Occipital lobe (tissue), 1 donor: ENCODE measurements at regions not wholly inside any gene's neighbourhood (a gene's known extent, or its start where the extent isn't known, plus 50 kb on each side); places are given as distances from the start of the nearest gene placed in this dataset.
A peak's percentile ranks its signal among the peaks of the same experiment; 100 is the strongest.
"Not testable (repeated sequence)": the region's sequence is repeated elsewhere in the genome, so short reads cannot be mapped to it uniquely, and the experiment has no call there.

Experiments
- DNase-seq: peaks from one replicate; lab custom pipeline; 2025; lab: John Stamatoyannopoulos, UW

DNA sequence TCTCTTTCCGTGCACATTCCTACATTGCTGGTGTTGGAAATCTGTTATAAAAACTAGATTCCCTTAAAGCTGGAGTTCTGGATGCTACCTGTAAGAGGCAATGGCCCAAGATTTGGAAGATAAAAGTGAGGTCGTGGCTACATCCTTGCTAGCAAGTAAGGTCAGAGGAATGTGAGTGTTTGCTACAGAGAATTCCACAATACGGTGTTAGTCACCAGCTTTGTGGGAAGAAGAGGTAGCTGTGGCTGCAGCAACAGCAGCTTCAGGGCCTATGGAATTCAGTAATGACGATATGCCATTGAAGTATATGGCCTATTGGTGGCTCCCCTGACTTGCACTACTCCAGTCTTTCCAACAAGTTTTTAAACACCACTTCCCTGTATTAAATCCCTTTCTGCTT, 227.7 kb upstream of the TMEM260 start:
- no peak for DNase-seq

DNA sequence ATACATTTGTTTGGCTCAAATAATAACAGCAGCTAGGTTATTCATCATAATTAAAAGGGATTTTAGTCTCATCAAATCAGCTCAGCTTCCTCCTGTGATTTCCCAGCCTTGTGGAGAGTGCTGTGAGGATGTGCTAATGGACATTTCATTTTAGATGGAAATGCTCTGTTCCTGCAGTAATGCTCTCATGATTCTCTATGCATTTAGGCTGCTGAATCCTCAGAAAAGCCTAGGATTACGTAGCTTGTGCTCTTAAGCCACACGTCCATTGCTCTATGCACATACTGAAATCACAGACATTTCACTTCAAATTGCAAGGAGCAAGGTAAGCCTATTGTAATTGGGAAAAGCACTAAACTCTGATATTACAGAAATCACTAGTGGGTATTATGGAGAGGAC, 226.6 kb upstream of the TMEM260 start:
- no peak for DNase-seq

DNA sequence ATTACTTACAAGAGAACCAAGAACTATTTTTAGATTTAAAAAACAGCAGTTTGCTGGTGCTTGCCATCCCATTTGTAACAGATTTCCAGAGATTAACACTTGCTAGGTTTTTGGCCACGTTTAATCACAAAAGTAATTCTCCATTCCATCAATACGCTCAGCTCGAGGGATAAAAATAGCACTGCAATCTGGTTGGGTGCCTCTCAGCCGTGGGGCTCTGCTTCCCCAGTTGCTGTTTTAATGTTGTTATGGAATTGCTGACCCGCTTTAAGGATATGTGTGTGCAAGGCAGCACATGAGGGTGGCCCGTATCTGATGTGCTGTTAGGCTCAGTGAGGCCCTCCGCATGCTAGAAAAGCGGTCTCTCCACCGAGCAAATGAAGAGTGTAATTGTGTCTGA, 222.2 kb upstream of the TMEM260 start:
- peak; percentile 28 for DNase-seq

DNA sequence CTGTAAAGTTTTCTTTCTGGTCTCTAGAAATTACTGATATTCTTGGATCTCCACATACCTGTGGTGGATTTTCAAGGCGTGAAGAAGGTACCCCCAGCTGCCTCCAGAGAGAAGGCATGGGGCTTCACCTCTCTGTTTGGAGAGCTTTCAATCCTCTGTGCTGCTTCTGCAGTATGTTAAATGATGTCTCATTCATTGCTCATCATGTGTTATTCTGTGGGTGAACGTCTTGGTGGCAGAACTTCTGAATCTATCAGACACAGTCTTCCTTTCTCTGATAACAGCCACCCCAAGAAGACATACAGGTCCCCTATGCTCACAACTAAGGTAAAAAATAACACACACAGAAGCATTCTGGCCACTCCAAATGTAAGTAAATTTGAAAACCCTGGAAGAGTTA, 221.3 kb upstream of the TMEM260 start:
- no peak for DNase-seq

DNA sequence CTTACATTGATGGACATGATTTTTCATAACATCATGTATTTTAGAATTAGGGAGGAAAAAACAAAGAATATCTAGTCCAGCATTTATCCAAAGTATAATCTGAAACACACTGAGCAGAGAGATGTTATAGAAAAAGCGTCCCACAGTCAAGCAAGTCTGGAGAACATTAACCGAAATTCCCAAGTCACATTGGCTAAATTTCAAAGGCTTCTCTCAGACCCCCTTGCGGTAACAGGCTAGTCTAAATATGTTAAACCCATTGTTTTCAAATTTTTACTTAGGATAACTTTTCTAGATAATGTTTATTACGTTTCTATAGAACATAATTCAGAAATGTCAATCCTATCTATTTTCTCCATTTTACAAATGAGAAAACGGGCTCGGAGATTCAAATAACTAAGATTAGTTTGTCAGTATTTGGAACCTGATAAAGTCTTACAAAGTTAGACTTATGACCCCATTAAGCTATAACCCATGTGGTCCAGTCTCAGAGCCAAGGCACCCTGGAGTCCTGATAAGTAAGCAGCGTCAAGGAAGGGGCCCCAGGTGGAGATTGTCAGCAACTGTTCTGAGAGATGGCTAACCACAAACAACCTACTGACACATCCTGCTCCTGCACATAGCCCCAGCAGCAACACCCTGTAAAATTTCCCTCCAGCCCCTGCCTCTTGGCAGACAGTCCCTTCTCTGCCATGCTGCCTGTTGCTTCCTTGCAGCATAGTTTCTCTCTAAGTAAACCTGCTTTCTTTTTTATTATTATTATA, 220.6 kb upstream of the TMEM260 start:
- DNase-seq = no peak

DNA sequence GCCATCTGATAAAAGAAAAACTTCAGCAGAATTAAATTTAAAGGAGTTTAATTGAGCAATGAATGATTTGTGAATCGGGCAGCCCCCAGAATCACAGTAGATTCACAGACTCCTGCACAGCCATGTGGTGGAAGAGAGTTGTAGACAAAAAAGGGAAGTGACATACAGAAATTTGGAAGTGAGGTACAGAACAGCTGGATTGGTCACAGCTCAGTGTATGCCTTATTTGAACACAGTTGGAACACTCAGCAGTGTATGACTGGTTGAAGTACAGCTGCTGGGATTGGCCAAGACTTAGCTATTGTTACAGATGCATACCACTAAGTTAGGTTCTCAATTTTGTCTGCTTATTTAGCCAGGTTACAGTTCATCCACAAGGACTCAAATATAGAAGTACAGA, 213.9 kb upstream of the TMEM260 start:
- not testable (repeated sequence) for DNase-seq

DNA sequence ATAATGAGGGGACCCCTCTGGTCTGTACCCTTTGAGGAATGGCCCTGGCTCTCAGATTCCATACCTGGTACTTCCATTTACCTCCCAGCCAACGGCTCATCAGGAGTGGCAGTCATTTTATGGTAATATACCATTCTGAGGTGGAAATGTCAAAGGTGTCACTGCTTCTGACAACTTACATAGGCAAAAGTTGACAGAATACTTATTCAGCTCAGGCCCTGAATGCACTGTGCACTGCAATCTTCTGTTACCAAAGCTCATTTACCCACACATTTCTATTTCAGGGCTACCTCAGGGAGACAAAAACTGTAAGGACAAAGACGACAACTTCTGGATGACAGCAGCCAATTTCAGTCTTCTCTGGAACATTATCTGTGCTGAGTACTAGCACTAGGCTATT, 212.2 kb upstream of the TMEM260 start:
- no peak for DNase-seq

DNA sequence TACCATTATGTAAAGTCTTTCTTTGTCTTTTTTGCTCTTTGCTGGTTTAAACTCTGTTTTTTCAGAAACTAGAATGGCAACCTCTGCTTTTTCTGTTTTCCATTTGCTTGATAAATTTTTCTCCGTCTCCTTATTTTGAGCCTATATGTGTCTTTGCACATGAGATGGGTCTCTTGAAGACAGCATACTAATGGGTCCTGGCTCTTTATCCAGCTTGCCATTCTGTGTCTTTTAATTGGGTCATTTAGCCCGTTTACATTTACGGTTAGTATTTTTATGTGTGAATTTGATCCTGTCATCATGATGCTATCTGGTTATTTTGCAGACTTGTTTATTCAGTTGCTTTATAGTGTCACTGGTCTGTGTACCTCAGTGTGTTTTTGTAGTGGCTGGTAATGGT, 207.9 kb upstream of the TMEM260 start:
- DNase-seq = no peak

DNA sequence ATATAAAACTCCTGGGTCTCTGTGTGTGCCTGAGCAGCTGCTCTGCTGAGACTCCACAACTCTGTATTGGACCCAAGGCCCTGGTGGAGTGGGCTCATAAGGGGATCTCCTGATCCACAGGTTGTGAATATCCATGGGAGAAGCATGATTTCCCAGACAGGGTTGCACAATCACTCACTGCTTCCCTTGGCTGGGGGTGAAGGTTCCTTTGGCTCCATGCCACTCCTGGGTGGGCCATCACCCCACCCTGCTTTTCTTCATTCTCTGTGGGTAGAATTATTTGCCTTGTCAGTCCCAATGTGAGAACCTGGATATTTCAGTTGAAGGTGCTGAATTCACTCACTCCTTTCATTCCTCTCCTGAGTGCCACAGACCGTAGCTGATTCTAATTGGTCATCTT, 205.2 kb upstream of the TMEM260 start:
- no peak for DNase-seq

DNA sequence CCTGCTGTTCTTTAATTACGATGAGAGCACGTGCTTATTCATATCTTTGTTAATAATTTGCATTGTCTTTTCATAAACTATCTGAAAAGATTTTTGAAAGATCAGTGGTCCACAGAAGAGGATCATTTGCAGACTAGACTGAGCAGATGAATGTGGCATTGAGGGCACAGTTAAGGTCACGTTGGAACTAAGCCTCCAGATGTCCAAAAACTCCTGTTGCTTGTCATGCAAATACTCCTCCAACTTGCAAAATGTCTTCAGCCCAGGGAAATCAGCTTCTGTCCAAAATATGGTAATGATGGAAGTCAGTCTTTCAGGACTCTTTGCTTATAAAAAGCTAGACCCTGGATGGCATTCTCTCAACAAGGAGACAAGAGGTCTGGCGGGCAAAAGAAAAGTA, 201.6 kb upstream of the TMEM260 start:
- DNase-seq = no peak

DNA sequence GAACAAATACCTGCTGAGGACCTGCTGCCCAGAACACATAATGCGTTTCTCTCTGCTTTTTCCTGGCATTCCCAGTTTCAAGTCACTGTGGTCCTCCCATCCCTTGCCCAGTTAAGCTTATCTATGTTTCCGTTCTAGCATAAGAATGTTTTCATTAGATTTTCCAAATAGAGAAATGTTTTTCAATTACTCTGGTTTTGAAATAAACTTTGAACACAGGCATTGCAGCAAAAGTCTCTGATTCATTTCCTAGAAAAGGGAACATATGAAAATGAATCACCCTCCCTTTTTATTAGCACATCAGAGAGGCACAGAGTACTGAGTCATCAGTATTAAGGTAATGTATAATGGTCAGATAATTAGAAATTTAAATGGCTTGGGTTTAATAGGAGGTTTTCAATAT, 201.1 kb upstream of the TMEM260 start:
- DNase-seq = no peak

DNA sequence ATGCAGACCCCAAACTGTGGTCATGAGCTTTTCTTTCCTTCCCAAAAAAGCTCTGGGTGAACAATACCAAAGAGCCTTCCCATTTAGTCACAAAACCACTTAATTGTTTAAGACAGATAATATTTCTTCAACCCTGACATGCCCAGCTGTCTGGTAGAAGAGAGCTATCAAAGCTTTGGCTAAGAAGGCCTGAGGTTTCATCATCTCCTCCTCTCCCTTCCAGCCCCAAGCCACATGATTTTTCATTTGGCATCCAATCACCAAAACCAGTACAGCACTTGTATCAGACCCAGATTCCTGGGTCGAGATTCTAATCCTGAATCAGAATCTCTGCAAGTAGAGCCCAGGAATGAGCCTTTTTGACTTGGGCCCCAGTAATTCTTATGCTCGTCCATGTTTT, 199.6 kb upstream of the TMEM260 start:
- DNase-seq = no peak

DNA sequence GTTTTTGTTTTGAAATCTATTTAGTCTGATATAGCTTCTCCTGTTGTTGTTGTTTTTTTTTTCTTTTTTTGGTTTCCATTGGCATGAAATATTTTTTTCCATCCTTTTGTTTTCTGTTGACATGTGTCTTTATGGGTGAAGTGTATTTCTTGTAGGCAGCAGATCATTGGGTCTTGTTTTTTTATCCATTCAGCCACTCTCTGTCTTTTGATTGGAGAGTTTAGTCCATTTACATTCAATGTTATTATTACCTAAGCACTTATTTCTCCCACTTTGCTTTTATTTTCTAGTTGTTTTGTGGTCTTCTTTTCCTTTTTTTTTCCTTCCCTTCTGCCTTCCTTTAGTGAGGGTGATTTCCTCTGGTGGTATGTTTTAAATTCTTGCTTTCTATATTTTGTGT, 193.6 kb upstream of the TMEM260 start:
- DNase-seq = no peak

DNA sequence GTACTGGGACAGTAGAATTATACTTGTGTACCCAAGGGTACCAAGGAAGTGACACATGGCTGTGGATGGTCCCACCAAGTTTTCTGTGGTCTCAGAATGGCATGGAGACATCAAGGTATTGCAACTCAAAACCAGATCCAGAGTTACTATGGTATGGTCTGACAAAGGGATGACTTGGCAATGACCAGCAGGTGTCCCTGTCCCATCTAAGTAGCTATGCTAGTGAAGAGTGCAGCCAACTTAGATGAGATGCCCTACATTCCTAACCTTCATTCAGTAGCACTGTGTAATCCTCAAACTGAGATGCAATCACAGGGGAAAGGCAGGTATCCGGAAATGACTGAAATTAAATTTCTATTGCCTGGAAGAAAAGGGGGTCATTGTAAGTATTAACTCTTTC, 188.7 kb upstream of the TMEM260 start:
- no peak for DNase-seq

DNA sequence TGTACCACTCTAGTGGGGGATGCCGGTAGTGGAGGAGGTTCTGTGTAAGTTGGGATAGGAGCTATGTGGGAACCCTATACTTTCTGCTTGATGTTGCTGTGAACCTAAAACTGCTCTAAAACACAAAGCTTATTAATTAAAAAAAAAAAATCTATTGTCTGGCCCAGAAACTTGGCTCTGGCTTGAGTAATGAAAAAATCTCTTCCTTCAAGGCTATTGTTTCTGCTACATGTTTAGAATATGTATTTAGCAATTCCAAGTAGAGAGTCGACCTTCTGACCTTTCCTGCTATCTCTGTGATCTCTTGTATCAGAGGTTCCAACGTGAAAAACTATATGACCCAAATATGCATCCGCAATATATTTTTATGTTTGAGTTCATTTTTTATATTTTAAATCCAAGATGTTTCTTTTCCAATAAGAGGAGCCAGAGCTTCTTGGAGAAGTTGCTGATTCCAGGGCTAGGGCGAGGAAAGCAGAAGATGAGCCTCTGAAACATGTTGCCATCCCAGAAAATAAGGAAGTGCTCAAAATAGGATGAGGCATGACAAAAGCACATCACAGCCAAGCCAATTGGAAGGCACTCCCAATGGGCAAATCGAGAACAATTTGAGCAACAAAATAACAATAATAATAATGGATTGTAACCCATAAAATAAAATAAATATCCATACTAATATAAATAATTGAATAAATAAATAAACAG, 184.6 kb upstream of the TMEM260 start:
- DNase-seq = no peak

DNA sequence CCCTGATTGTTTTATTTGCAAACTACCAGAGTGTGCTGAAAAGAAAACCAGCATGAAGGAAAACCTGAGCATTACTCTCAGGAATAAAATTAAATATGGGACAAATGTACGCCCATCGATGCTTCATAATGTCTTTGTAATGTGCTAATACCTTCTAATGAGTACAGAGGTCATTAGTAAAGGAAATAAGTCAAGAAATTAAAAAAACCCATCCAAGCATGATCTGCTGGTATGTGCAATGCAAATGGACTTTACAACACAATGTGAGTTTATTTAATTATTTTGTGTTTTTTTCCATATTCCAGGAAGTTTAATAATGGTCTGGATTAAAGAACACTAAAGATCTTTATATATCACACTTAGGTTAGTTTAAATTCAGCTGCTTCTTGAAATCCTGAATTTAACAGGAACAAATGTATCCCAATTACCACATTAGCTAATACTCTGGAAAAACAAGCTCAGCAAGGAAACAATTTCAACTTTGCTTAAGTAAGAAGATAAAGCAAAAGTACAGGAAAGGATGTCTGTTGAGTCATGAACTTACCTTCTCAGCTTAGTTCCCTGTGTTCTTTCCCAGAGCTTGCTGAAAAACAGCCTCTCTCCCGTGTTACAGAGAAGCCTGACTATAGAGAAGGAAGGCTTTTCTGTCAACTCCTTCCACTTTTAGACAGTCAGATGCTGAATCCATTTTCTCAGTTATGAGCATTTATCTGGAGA, 179.3 kb upstream of the TMEM260 start:
- no peak for DNase-seq

DNA sequence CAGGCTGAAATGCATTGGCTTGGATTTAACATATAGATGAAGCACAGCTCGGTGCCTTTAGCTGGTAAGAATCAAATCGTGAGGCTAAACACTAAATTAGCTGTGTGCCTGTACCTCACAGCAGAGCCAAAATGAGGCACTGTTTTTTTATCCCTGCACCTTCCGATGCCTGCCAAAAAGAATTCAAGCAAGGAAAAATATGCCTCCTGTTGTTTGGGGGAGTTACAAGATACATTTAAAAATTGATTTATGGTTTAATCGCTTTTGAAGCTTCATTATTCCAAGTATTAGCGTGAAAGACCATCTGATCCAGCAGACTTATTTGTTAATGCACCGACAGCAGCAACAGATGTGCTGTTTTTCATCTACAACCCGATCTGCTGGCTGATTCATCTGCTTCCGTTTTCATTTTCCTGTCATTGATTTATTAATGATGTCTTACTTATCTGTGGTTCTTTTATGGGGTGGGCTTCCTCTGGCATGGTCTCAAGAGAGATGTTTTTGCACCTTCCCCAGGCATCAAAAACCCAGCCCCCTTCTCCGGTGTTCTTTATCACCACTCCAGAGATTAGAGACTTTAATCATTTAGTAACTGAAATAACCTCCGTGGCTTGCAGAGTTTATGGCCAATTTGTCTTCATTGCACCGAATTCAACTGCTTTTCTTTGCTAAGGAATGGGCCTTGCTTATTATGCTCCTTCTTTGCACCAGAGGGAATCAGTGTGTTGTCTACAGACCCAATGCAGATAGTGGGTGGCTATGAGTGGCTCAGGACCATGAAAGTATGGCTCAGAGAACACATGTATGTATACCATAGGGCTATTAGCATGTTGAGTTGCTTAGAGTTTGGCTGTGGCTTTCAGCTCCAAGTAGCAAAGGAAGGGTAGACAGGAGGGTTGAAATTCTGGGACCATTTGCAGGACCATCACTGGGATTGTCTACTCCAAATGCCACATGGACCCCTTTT, 166.8 kb upstream of the TMEM260 start:
- no peak for DNase-seq

DNA sequence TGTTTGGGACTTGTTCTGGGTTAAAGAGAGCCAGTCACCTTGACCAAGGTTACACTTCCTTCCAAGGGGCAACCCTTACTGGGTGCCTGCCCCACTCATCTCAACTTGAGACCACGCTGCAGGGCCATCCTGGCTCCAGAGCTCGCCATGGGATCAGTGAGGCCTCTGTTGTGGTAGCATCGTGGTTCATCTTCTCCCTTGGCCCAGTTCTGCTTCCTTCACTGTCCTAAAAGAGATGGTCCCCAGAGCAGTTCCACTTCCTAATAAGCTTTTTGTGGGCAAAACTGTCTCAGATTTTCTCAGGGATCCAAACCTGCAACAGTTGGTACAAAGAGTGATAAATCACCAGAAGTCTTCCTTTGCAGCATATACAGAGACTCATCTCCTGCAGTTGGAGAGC, 165.9 kb upstream of the TMEM260 start:
- DNase-seq = no peak

DNA sequence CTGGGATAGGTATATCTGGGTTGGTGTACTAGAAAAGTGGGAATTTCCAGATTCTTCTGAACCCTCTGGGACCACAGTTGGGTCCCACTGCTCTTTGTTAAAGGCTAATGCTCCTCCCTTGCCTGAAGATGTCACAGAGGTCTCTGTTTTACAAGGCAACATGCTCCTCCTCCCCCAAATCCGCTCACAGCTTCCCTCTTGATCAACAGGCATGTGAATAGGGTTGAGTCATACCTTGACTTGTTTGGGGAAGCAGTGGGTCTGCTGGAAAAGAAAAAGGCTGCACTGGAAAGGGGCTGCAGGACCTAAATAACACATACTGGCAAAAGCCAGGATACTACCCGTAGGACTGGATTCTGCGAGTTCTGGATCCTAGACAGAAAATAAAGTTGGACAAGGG, 165.4 kb upstream of the TMEM260 start:
- no peak for DNase-seq

DNA sequence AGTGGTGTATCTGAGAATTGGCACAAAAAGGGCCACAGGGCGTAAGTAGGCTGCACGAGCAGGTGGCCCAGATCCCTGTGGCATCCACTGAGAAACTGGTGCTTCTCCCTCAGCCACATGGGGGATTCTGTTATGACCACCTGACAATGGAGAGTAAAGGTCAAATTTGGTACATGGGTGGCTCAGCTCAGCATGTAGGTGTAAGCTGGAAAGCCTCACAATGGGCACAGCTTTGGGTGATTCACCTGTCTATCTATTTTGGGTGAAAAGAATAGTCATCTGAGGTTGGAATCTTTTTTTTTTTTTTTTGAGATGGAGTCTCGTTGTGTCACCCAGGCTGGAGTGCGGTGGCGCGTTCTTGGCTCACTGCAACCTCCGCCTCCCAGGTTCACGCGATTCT, 163.4 kb upstream of the TMEM260 start:
- DNase-seq = no peak

DNA sequence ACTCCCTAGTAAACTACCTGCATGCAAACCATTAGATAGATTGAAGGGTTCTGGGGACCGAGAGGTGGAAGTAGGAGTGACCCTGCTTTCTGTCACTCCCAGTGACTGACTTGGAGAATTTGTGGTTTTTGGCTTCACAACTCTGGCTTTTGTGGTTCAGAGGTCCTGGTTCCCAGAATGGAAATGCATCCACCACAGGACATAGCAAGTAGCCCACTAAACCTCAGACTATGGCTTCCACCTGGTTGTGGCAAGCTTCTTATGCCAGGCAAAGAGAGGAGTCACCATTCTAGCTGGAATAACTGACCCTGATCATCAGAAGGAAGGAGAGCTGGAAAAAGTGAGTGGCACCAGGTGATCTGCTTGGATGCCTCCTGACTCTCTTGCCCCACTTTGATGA, 162.4 kb upstream of the TMEM260 start:
- no peak for DNase-seq

DNA sequence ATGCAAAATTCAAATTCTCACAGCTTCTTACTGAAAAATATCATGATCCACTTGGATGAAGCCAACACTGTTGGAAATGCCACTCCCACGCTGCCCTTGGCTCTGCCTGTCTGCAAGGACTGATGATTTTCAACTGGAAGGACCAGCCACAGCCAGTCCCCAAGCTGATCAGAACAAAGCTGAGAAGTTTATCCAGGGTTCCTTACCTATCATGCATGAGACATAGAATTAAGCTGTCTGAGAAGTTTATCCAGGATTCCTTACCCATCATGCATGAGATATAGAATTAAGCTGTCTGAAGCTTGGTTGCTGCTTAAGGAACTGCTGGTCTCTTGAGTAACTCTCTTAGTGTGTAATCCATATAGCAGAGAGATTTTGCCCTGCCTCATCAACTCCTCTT, 159.8 kb upstream of the TMEM260 start:
- DNase-seq = no peak
